Astrocyte of the cerebellum (primary cell): ENCODE measurements at regions not wholly inside any gene's neighbourhood (a gene's known extent, or its start where the extent isn't known, plus 50 kb on each side); places are given as distances from the start of the nearest gene placed in this dataset.

Source experiments
- DNase-seq: peaks from one replicate; pipeline ENCODE4 v3.0.0-alpha.2; 2011; ENCODE audit warnings: low read depth
- H3K4me3 ChIP-seq: 2 replicates; pipeline ENCODE4 v1.5.1; 2011; ENCODE audit warnings: mild to moderate bottlenecking, low read depth, low read length, moderate library complexity
- in situ Hi-C: cut with HindIII; loops from 2 replicates; pipeline ENCODE4 v1.10.0; 2017; ENCODE audit warnings: low sequenced_read_pairs
- TF ChIP-seq, protein P1 (sequence below): IDR thresholded peaks from 2 replicates; pipeline ENCODE4 v1.5.1; 2012; ENCODE audit warnings: low read length, low read depth, moderate library complexity, mild to moderate bottlenecking; ENCODE audit errors: missing control alignments

DNA sequence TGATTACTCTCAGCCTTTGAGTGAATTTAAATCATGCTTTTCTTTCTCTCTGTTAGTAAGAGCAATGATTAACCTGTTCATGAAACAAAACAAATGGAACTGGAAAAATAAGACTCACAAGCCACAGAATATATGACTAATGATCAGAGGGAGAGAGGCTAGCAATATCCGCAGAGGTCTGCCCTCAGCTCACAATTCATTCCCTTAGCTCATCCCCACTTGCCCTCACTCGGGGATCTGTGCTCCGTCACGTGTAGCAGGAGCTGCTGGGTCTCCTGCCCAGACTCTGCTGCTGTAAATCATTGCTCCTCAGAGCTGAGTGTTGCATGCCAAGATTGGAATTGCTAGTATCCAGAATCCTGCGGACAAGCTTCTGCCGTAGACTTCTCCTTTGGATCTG is 53.1 kb upstream of the GNG2 start:
- TF ChIP-seq, protein P1, sequence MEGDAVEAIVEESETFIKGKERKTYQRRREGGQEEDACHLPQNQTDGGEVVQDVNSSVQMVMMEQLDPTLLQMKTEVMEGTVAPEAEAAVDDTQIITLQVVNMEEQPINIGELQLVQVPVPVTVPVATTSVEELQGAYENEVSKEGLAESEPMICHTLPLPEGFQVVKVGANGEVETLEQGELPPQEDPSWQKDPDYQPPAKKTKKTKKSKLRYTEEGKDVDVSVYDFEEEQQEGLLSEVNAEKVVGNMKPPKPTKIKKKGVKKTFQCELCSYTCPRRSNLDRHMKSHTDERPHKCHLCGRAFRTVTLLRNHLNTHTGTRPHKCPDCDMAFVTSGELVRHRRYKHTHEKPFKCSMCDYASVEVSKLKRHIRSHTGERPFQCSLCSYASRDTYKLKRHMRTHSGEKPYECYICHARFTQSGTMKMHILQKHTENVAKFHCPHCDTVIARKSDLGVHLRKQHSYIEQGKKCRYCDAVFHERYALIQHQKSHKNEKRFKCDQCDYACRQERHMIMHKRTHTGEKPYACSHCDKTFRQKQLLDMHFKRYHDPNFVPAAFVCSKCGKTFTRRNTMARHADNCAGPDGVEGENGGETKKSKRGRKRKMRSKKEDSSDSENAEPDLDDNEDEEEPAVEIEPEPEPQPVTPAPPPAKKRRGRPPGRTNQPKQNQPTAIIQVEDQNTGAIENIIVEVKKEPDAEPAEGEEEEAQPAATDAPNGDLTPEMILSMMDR: no peak
- DNase-seq: no peak
- no peak overlapping the region for H3K4me3 ChIP-seq
- in situ Hi-C loops: no loop called here
